HEK293T (cell line): ENCODE measurements at regions not wholly inside any gene's neighbourhood (a gene's known extent, or its start where the extent isn't known, plus 50 kb on each side); places are given as distances from the start of the nearest gene placed in this dataset.

Source experiments
- ELF4 ChIP-seq: fragments of 450-650 bp; IDR thresholded peaks from 2 replicates; pipeline ENCODE4 v1.6.1; 2017; ENCODE audit warnings: antibody characterized with exemption
- FOXK2 ChIP-seq: fragments of 450-650 bp; IDR thresholded peaks from 2 replicates; pipeline ENCODE4 v1.6.1; 2016; ENCODE audit warnings: mild to moderate bottlenecking
- SP1 ChIP-seq: fragments of 450-650 bp; IDR thresholded peaks from 2 replicates; pipeline ENCODE4 v1.6.1; 2017
- SUZ12 ChIP-seq: fragments of 450-650 bp; IDR thresholded peaks from 2 replicates; pipeline ENCODE4 v1.6.1; 2016; ENCODE audit warnings: mild to moderate bottlenecking
- ZNF384 ChIP-seq: fragments of 450-650 bp; IDR thresholded peaks from 2 replicates; pipeline ENCODE4 v1.6.1; 2016

DNA sequence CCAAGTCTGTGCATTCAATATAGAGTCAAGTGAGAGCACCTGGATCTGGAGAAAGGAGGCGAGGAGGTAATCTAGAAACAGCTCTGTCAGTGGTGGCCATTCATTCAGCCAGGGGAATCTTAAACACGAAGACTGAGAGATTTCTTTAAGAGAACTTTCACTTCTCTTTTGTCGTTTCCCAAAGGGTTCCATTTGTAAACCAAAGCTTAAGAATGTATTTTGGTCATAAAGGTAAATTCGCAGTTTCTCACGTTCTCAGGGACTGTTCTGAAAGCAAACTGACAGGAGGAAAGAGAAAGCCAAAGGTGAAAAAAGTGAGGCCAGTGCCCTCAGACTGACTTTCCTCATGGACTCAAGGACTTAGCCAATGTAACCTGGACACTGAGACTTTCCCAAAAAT, 513.5 kb downstream of the CMPK2 start:
- TF ChIP-seq FOXK2 (no peak), SP1 (no peak), ZNF384 (no peak), SUZ12 (no peak), ELF4 (no peak)
